Posterior cingulate gyrus (tissue), 11 donors: ENCODE measurements at regions not wholly inside any gene's neighbourhood (a gene's known extent, or its start where the extent isn't known, plus 50 kb on each side); places are given as distances from the start of the nearest gene placed in this dataset.

Source experiments
- DNase-seq, 10 donors: peaks; one replicate each; pipeline versions ENCODE4 v3.0.0 to v3.0.0-alpha.2; 2020 to 2021; ENCODE audit warnings: mixed read lengths in 3 of 10
- intact Hi-C: fragments of 100-400 bp; cut with DNase I; formaldehyde crosslinking; loops from one replicate; pipeline ENCODE4 v1.15.1; 2023

DNA sequence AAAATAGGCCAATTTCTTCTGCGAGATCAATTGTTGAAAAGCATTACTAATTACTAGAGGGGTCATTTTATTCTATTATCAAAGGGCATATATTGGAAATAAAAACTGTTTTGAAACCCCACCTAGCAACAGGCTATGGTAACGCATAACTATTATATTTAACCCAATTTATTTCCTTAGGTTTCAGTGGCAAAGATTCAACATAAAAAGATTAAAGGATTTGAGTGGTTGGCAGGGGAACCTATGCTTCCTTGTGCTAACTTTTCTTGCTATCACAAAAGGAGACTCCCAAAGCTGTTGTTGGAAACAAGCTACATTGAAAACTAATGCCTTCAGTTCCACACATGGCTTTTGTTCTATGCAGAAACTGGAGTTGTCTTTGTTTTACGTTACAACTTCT is 166.9 kb upstream of the KLF3 start:
- intact Hi-C loops: no loop called here
- no peak for DNase-seq

- intact Hi-C loops: no loop called here
- no peak for DNase-seq
These were observed 164.9 kb upstream of the KLF3 start for GRCh38 chr4:38499101-38499500.

DNA sequence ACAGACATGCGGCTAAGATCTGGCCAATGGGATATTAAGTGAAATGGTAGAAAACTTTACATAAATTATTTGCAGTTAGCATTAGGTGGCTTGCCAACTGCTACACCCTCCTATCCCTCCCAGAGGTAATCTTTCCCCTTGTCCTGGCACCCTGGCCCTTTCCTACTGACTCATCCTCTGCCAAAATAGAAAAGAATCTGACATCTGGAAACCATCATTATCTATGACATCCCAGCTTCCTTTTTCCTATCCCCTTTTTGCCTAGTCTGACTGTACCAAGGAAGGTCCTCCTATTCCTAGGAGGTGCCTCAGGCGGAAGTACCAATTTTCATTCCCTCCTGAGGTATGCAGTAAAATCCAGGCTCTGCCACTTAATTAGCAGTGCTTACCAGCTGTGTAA is 163.6 kb upstream of the KLF3 start:
- intact Hi-C loops: no loop called here

GRCh38 chr4:38501698-38502097 is 162.3 kb upstream of the KLF3 start:
- no peak for DNase-seq
- intact Hi-C loops: no loop called here

More for the DNA sequence above, 163.6 kb upstream of the KLF3 start:
- DNase-seq: no peak

GRCh38 chr4:38503689-38504395 is 160.2 kb upstream of the KLF3 start:
- DNase-seq: no peak
- intact Hi-C loops: no loop called here

DNA sequence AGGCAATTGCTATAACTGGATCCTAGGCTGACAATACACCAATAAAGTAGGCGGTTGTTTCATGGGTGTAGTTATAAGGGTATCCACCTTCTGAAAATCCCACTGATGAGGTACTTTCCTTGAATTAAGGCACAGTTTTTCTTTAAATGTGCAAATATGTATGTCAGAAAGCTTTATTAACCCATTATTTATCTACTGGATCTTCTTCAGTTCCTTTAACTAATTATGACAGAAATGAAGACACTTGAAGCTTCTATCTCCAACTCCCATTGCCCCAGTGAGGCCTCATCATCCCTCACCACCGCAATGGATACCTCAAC is 159.6 kb upstream of the KLF3 start:
- intact Hi-C loops: no loop called here

DNA sequence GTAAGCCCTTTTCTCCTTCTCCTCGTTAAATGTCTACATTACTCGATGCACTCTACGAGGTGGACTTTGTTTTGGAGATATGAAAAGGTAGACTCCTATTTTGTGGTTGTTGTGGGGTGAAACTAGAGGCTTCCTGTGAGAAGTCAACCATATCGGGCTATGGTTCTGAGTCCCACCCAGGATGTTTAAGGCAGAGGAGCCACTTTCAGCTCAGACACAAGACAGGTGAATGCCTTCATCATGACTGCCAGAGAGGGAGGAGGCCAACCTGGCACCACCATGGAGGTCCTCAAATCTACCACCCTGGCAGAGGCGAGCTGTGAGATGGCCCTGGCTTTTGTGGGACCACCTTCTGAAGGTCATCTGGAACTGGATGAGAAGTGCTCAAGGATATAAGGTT is 154.4 kb upstream of the KLF3 start:
- intact Hi-C loops: no loop called here
- DNase-seq: no peak

More for the DNA sequence above, 159.6 kb upstream of the KLF3 start:
- no peak for DNase-seq

DNA sequence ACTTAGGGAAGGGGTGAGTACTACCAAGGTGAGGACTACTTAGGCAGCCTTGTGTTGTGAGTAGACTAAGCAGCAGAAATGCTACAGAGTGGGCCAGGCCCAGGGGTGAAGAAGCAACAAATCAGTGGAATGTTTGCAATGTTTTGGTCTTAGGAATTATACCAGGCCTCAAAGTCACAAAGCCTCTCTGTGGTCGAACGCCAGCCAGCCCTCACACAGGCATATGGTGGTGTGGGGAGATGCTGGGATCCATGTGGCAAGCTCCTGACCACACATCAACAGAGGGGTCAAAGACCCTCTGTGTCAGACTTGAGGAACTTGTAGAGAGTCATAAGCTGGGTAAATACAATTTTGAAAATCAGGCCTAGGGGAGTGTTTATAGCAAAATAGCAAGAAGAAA is 153.8 kb upstream of the KLF3 start:
- no peak for DNase-seq
- intact Hi-C loops: no loop called here

- DNase-seq: no peak
- intact Hi-C loops: no loop called here
These were observed 152.3 kb upstream of the KLF3 start for GRCh38 chr4:38511702-38512101.

DNA sequence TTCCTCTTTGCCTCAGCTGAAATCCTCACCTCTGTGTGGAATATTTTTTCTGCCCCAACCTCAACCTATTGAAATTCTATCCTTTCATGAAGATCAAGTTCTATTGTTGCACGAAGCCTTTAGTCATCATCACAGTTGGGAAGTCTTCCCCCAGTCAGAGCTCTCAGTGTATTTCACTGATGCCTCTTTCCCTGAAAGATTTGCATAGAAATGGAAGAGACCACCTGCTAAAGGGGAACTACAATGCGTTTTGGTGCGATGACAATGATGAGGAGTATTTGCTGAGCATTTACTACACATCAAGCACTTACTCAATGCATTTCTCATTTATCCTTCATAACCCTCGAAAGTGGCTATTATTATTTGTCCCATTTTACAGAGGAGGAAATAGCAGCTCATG is 151.2 kb upstream of the KLF3 start:
- DNase-seq: no peak
- intact Hi-C loops: no loop called here

GRCh38 chr4:38514465-38515146 is 149.4 kb upstream of the KLF3 start:
- DNase-seq: no peak
- intact Hi-C loops: no loop called here

GRCh38 chr4:38516190-38516589 is 147.8 kb upstream of the KLF3 start:
- no peak for DNase-seq
- intact Hi-C loops: no loop called here

GRCh38 chr4:38519666-38520065 is 144.3 kb upstream of the KLF3 start:
- intact Hi-C loops: no loop called here
- DNase-seq: no peak

DNA sequence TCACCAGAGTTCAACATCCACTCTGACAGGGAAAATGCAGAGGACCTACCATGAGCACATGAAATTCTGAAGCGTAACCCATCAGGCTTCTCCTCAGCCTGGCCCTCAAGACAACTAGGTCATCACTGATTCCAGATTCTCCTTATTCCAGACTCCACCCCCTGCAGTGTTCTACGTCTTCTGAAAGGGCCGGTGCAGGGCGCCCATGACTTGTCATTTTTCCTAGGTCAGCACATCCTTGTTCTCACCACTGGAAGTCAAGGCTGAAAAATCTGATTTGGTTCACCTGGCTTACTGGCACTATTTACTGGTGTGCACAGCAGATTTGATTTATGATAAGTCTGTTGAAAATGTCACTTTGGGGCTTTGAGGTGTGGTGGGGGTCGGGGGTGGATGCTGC is 140.9 kb upstream of the KLF3 start:
- intact Hi-C loops: no loop called here
- DNase-seq: no peak

DNA sequence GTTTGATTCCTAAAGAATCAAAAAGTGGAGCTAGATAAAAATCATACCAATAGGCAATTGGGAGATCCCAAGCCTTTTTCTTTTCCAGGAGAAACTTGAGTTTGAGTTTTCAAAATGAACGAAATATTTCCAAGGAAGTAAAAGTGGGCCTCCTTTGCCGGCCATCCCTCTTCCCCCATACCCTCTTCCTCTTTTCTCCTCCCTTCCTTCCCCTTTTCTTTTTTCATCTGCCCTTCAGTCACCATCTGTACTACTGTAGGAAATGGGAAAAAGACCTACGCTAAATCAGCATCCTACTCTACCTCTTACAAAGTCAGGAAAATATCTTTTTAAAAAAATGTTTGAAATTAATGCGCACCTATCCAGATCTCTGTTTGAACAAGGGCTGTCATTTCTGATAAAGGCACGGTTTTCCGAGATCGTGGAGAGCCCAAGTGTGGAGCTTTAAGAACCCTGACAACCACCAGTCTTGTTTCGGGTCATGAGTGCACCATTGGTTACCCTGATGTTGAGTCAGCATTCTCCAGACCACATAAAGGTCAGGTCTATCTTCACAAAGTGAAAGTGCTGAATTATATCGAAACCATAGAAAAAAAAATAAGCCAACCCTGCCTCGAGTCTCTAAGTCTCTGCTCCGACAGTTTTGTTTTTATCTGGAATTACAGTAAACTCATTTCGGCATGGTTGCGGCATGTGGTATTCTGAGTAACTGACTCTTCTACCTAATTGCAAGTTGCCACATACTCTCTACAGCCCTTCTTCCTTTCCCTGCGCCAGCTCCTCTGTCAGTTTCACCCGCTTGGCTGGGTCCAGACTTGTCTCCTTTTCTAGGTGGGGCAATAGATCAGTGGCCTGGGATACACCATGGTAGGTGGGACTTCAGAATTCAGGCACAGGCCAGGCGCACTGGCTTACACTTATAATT is 140.2 kb upstream of the KLF3 start:
- no peak for DNase-seq
- intact Hi-C loops: no loop called here

GRCh38 chr4:38526412-38526811 is 137.6 kb upstream of the KLF3 start:
- intact Hi-C loops: no loop called here
- no peak for DNase-seq

DNA sequence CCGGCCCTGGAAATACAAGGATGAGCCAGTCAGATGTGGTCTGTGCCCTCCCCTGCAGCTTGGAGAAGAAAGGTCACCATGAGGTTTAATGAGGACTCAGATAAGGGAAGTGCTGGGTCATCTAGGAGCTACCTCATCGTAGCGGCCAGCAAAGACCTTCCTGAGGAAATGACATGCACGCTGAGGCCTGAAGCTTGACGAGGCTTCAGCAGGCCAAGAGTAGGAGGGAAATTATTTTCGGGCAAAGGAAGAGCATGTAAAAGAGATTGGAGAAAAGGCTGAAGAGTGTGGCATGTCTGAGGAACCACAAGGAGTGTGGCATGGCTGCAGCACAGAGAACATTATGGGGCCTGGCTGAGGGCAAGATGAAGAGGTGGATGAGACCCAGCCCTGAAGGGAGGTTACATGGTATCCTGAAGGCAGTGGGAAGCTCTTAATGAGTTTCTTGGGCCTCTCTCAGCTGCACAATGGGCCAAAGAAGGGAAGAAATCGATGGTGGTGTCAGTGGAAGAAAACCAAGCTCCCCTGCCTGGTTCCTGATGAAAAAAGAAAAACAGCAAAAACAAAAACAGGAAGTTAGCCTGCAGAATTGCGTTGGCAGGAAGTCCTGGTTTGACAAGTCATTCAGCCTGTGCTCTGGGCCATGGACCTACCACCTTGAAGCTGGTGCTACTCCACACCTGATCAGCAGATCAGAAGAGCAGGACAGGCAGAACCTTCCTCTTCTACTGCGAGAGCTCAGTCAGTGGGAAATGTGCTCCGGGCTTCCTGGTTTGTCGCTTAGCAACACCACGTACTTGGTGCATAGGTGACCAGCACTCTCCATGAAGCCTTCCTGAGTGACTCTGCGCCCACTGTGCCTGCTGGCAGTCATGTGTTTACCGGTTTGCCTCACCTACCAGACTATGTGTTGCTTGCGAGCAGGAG is 134.5 kb upstream of the KLF3 start:
- DNase-seq: peak in 1 of 10 donors; percentile 72
- intact Hi-C loops: no loop called here

DNA sequence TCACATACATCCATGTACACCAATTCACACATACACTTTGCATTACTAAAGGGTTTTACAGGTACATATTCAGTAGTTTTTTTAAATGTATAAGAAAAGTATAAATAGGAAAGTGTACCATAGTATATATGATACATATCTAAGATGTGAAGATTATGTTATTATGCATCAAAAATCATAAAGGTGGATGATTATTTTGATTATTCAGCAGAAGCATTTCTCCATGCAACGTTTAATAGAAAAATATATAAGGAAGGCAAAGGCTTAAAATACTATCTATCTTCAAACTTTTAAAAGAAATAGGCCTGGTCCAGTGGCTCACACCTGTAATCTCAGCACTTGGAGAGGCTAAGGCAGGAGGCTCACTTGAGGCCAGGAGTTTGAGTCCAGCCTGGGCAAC is 133.5 kb upstream of the KLF3 start:
- no peak for DNase-seq
- intact Hi-C loops: no loop called here

DNA sequence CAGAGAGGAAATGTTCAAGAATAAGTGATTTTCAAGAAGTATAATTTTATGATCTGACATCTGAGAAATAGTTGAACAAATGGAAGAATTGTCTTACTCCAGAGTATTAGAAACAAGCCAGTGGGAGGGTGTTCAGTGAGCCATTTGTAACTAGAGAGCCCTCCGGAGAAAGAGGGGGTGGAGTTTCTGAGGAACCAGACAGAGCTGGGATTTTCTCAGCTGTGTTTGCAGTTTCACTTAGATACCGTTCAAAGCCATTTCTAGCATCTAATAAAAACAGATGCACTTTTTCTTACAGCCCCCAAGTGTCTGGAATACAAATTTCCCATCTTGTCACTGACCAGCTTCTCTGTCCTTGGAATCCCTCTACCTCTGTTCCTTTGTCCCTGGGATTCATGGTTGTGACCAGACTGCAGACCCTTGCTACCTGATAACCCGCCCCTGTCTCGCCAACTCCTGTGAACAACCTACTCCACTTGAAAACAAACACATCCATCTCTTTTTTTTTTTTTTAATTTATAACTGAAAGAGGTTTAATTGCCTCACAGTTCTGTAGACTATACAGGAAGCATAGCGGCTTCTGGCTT is 132.8 kb upstream of the KLF3 start:
- DNase-seq: no peak
- intact Hi-C loops: no loop called here

- intact Hi-C loops: no loop called here
- DNase-seq: peak in 1 of 10 donors; percentile 27
These were observed 131.0 kb upstream of the KLF3 start for GRCh38 chr4:38532908-38533499.
